Mesendoderm (in vitro differentiated cells): ENCODE measurements at regions not wholly inside any gene's neighbourhood (a gene's known extent, or its start where the extent isn't known, plus 50 kb on each side); places are given as distances from the start of the nearest gene placed in this dataset.
"Not testable (repeated sequence)": the region's sequence is repeated elsewhere in the genome, so short reads cannot be mapped to it uniquely, and the experiment has no call there.

Experiments used
- DNase-seq: peaks from one replicate; pipeline ENCODE4 v3.0.0; 2013
- H2AK5ac ChIP-seq: 2 replicates; pipeline ENCODE4 v1.6.1; 2013; ENCODE audit warnings: low read length, inconsistent platforms
- H2BK120ac ChIP-seq: 2 replicates; pipeline ENCODE4 v1.6.1; 2013; ENCODE audit warnings: low read depth, mild to moderate bottlenecking, low read length, moderate library complexity, mixed read lengths
- H2BK15ac ChIP-seq: replicated peaks from 2 replicates; pipeline ENCODE4 v1.6.1; 2013; ENCODE audit warnings: low read depth, mild to moderate bottlenecking, moderate library complexity
- H2BK5ac ChIP-seq: 2 replicates; pipeline ENCODE4 v1.6.1; 2013; ENCODE audit warnings: low read length, inconsistent platforms
- H3K18ac ChIP-seq: 2 replicates; pipeline ENCODE4 v1.6.1; 2013; ENCODE audit warnings: mild to moderate bottlenecking, low read length, mixed read lengths
- H3K23ac ChIP-seq: one replicate; pipeline ENCODE4 v1.6.1; 2013; ENCODE audit warnings: low read length
- H3K27ac ChIP-seq: 2 replicates; pipeline ENCODE4 v1.5.1; 2013; ENCODE audit warnings: low read depth, mild to moderate bottlenecking, inconsistent platforms, low read length, moderate library complexity
- H3K27me3 ChIP-seq: 2 replicates; pipeline ENCODE4 v1.6.1; 2013; ENCODE audit warnings: low read length, control low read depth, mild to moderate bottlenecking, inconsistent platforms; ENCODE audit not compliant: insufficient read depth, poor library complexity
- H3K36me3 ChIP-seq: 2 replicates; pipeline ENCODE4 v1.6.1; 2013; ENCODE audit warnings: low read length, inconsistent platforms; ENCODE audit not compliant: control insufficient read depth, insufficient read depth
- H3K4ac ChIP-seq: one replicate; pipeline ENCODE4 v1.6.1; 2013; ENCODE audit warnings: low read depth, mild to moderate bottlenecking, low read length, moderate library complexity
- H3K4me1 ChIP-seq: 2 replicates; pipeline ENCODE4 v1.6.1; 2013; ENCODE audit warnings: low read depth, low read length, inconsistent platforms; ENCODE audit not compliant: control insufficient read depth
- H3K4me2 ChIP-seq: 2 replicates; pipeline ENCODE4 v1.6.1; 2013; ENCODE audit warnings: low read length
- H3K4me3 ChIP-seq: 2 replicates; pipeline ENCODE4 v1.5.1; 2013; ENCODE audit warnings: mild to moderate bottlenecking, low read length
- H3K56ac ChIP-seq: one replicate; pipeline ENCODE4 v1.6.1; 2013; ENCODE audit warnings: low read length
- H3K79me1 ChIP-seq: 2 replicates; pipeline ENCODE4 v1.6.1; 2013; ENCODE audit warnings: low read length, inconsistent platforms
- H3K79me2 ChIP-seq: 2 replicates; pipeline ENCODE4 v1.6.1; 2013; ENCODE audit warnings: mild to moderate bottlenecking, low read length; ENCODE audit not compliant: control insufficient read depth, insufficient read depth
- H3K9ac ChIP-seq: 2 replicates; pipeline ENCODE4 v1.6.1; 2013; ENCODE audit warnings: low read length, inconsistent platforms
- H4K5ac ChIP-seq: one replicate; pipeline ENCODE4 v1.6.1; 2013; ENCODE audit warnings: low read length
- H4K8ac ChIP-seq: one replicate; pipeline ENCODE4 v1.6.1; 2013; ENCODE audit warnings: low read depth, mild to moderate bottlenecking, control low read depth, low read length, moderate library complexity
- WGBS: extraction: QIAGEN DNeasy Blood & Tissue Kit; methylation state at CpG from one replicate; pipeline ENCODE4 v1.1.7; 2013; ENCODE audit warnings: low lambda C conversion rate, missing lambda C conversion rate; ENCODE audit not compliant: insufficient coverage; ENCODE audit errors: extremely low coverage; 5-methylcytosine and 5-hydroxymethylcytosine counted together

DNA sequence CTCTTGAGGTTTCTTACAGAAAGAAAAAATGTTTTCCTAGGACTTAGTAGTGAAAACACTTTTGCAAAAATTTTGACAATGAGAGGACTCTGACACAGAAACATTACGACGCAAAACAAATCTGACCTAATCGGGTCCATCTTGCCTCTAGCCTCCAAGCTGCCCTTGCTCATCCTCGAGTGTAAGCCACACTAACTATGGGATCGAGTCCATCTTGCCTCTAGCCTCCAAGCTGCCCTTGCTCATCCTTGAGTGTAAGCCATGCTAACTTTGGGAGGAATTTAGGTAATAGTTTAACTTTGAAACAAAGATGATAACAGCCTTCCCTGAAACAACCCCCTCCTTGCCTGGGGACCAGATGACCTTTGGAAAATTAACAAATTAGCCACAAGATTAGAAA lies 100.3 kb upstream of the FRG1 start:
- Histone ChIP-seq H3K4ac (no peak overlapping the region), H4K8ac (no peak overlapping the region), H2BK120ac (no peak overlapping the region), H3K4me3 (no peak overlapping the region), H3K23ac (no peak overlapping the region), H4K5ac (no peak overlapping the region), H3K4me2 (no peak overlapping the region), H3K9ac (no peak overlapping the region), H3K36me3 (no peaks in the 10 kb centered on the region), H3K56ac (no peak overlapping the region), H3K27ac (no peak overlapping the region), H3K4me1 (no peaks in the 10 kb centered on the region), H3K18ac (no peak overlapping the region), H2BK5ac (no peak overlapping the region), H3K79me1 (no peaks in the 10 kb centered on the region), H2BK15ac (no peak overlapping the region), H2AK5ac (no peak overlapping the region), H3K79me2 (no peaks in the 10 kb centered on the region), H3K27me3 (no peaks in the 10 kb centered on the region)
- no peak for DNase-seq
- WGBS, result no CpG with 5 or more reads among the region's 5 CpGs

DNA sequence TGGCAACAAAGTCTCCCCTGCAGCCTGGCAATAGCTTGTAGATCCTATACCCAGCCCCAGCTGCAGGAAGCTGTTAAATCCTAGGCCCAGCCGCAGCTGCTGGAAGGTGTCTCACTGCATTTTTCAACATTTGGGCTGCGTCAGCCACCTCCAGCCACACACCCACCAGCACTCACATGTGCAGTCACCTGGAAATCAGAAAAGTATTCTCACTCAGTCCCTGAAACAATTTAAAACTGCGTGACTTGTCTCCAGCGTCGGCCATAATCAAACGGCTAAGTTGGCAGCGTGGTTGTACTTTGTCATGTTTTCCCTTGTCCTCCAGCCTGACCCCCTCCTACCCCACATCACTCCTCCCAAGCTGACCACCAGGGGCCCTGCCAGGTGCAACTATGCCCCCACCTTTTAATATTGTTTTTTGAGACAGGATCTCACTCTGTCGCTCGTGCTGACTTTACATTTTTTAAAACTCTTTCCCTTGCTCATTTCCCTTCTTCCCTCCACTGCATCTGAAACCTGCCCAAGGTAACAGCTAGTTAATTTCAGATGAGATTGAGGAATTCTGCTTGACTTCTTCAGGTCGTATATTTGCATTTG lies 97.2 kb upstream of the FRG1 start:
- WGBS, result no CpG with 5 or more reads among the region's 10 CpGs
- H2BK120ac ChIP-seq, result no peak overlapping the region
- H4K8ac ChIP-seq, result no peak overlapping the region
- H3K4me3 ChIP-seq, result no peak overlapping the region
- no peaks in the 10 kb centered on the region for H3K4me1 ChIP-seq
- H2AK5ac ChIP-seq, result no peak overlapping the region
- H3K23ac ChIP-seq, result no peak overlapping the region
- H3K79me2 ChIP-seq, result no peaks in the 10 kb centered on the region
- no peak overlapping the region for H3K27ac ChIP-seq
- H2BK5ac ChIP-seq, result no peak overlapping the region
- no peak overlapping the region for H3K9ac ChIP-seq
- no peaks in the 10 kb centered on the region for H3K79me1 ChIP-seq
- no peak overlapping the region for H3K56ac ChIP-seq
- no peak overlapping the region for H3K18ac ChIP-seq
- H4K5ac ChIP-seq, result no peak overlapping the region
- no peaks in the 10 kb centered on the region for H3K36me3 ChIP-seq
- no peak overlapping the region for H3K4me2 ChIP-seq
- no peak overlapping the region for H3K4ac ChIP-seq
- no peaks in the 10 kb centered on the region for H3K27me3 ChIP-seq
- no peak for DNase-seq
- H2BK15ac ChIP-seq, result no peak overlapping the region

DNA sequence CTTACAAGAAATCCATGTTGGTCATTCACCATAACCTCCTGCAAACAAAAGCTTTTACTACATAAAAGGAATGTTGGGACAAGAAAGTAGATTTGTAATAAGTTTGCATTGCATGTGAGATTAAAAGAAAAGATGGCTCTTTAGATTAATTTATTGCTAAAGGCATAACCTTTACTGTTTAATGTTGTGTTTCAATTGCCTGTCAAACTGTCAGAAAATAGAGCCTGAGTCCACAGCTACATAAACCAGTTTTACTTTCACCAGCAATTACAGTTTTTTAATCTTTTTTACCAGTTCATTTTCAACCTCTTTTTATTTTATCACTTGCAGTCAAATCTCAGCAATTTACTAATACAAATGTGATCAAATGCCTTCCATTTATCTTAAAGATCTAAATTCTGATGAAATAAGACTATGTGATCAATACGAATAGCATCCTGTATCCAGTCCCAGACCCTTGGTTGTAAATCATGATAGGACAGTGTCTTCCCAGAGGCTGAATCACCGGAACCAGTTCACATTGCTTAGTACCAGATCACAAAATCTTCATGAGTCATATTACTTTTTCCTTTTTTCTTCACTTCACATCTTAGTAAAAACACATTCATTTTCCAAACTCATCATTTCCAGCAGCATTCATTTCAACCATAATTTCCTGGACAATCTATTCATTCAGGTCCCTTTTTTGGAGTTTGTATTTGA lies 95.4 kb upstream of the FRG1 start:
- no peak overlapping the region for H3K23ac ChIP-seq
- H3K4me2 ChIP-seq, result no peak overlapping the region

DNA sequence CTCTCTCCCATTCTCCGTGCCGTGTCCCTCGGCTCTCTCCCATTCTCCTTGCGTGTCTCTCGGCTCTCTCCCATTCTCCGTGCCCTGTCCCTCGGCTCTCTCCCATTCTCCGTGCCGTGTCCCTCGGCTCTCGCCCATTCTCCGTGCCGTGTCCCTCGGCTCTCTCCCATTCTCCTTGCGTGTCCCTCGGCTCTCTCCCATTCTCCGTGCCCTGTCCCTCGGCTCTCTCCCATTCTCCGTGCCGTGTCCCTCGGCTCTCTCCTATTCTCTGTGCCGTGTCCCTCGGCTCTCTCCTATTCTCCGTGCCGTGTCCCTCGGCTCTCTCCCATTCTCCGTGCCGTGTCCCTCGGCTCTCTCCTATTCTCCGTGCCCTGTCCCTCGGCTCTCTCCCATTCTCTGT lies 94.6 kb upstream of the FRG1 start:
- H3K79me2 ChIP-seq, H3K36me3 ChIP-seq, H2BK120ac ChIP-seq, DNase-seq, H3K27ac ChIP-seq, H3K27me3 ChIP-seq, H3K4me3 ChIP-seq, H2AK5ac ChIP-seq, H2BK5ac ChIP-seq, H3K4ac ChIP-seq, H3K23ac ChIP-seq, H2BK15ac ChIP-seq, H3K4me1 ChIP-seq, H3K4me2 ChIP-seq, H4K8ac ChIP-seq, H3K79me1 ChIP-seq, H3K9ac ChIP-seq, H3K18ac ChIP-seq, H4K5ac ChIP-seq, H3K56ac ChIP-seq: not testable (repeated sequence)
- WGBS, result no CpG with 5 or more reads among the region's 31 CpGs

More for the DNA sequence above, 95.4 kb upstream of the FRG1 start:
- Histone ChIP-seq H3K79me1 (no peaks in the 10 kb centered on the region), H3K4me3 (no peak overlapping the region), H4K8ac (no peak overlapping the region), H2AK5ac (no peak overlapping the region), H2BK15ac (no peak overlapping the region), H3K27me3 (no peaks in the 10 kb centered on the region), H3K27ac (no peak overlapping the region), H3K4ac (no peak overlapping the region), H4K5ac (no peak overlapping the region), H3K9ac (no peak overlapping the region), H3K36me3 (no peaks in the 10 kb centered on the region), H3K18ac (no peak overlapping the region), H3K4me1 (no peaks in the 10 kb centered on the region), H2BK5ac (no peak overlapping the region), H2BK120ac (no peak overlapping the region), H3K79me2 (no peaks in the 10 kb centered on the region), H3K56ac (no peak overlapping the region)
- WGBS, result no CpG with 5 or more reads among the region's 2 CpGs
- DNase-seq, result no peak

DNA sequence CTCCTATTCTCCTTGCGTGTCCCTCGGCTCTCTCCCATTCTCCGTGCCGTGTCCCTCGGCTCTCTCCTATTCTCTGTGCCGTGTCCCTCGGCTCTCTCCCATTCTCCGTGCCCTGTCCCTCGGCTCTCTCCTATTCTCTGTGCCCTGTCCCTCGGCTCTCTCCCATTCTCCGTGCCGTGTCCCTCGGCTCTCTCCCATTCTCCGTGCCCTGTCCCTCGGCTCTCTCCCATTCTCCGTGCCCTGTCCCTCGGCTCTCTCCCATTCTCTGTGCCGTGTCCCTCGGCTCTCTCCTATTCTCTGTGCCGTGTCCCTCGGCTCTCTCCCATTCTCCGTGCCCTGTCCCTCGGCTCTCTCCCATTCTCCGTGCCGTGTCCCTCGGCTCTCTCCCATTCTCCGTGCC lies 94.1 kb upstream of the FRG1 start:
- not testable (repeated sequence) for H3K56ac ChIP-seq, H3K4me2 ChIP-seq, H2BK15ac ChIP-seq, H2BK120ac ChIP-seq, H3K4ac ChIP-seq, H3K4me3 ChIP-seq, H3K4me1 ChIP-seq, H4K8ac ChIP-seq, H3K27ac ChIP-seq, H3K23ac ChIP-seq, H4K5ac ChIP-seq, H3K36me3 ChIP-seq, H3K18ac ChIP-seq, H2AK5ac ChIP-seq, H2BK5ac ChIP-seq, H3K79me1 ChIP-seq, H3K27me3 ChIP-seq, H3K79me2 ChIP-seq, DNase-seq, H3K9ac ChIP-seq
- WGBS, result no CpG with 5 or more reads among the region's 27 CpGs

DNA sequence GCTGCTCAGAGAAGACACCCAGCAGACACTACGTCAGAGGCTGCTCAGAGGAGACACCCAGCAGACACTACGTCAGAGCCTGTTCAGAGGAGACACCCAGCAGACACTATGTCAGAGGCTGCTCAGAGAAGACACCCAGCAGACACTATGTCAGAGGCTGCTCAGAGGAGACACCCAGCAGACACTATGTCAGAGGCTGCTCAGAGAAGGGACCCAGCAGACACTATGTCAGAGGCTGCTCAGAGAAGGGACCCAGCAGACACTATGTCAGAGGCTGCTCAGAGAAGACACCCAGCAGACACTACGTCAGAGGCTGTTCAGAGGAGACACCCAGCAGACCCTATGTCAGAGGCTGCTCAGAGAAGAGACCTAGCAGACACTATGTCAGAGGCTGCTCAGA lies 92.0 kb upstream of the FRG1 start:
- not testable (repeated sequence) for H3K56ac ChIP-seq, H3K36me3 ChIP-seq, H2BK120ac ChIP-seq, H4K8ac ChIP-seq, H3K4me1 ChIP-seq, H3K18ac ChIP-seq, H2AK5ac ChIP-seq, DNase-seq, H3K79me1 ChIP-seq, H3K4ac ChIP-seq, H3K4me2 ChIP-seq, H3K9ac ChIP-seq, H3K79me2 ChIP-seq, H3K27ac ChIP-seq, H2BK15ac ChIP-seq, H4K5ac ChIP-seq, H2BK5ac ChIP-seq, H3K27me3 ChIP-seq, H3K4me3 ChIP-seq, H3K23ac ChIP-seq
- no CpG with 5 or more reads among the region's 3 CpGs for WGBS
